ENCODE measurements at regions not wholly inside any gene's neighbourhood (a gene's known extent, or its start where the extent isn't known, plus 50 kb on each side); places are given as distances from the start of the nearest gene placed in this dataset.

- Mint-ChIP-seq H3K27me3 (ENCODE audit: low read depth) (peaks cover 29% of the 10 kb centered on the region), H3K4me3 (no peak overlapping the region), H3K27ac (no peak overlapping the region), H3K4me1 (ENCODE audit: low read depth) (peaks cover 11% of the 10 kb centered on the region), H3K9me3 (ENCODE audit: insufficient read depth) (no peaks in the 10 kb centered on the region), H3K36me3 (ENCODE audit: low read depth) (no peaks in the 10 kb centered on the region)
- ATAC-seq (no peak), DNase-seq (no peak)
- CTCF ChIA-PET: no interaction called here
- POLR2A ChIA-PET: no interaction called here
Measured at GRCh38 chr3:72178463-72179106, 393.6 kb upstream of the PROK2 start.

DNA sequence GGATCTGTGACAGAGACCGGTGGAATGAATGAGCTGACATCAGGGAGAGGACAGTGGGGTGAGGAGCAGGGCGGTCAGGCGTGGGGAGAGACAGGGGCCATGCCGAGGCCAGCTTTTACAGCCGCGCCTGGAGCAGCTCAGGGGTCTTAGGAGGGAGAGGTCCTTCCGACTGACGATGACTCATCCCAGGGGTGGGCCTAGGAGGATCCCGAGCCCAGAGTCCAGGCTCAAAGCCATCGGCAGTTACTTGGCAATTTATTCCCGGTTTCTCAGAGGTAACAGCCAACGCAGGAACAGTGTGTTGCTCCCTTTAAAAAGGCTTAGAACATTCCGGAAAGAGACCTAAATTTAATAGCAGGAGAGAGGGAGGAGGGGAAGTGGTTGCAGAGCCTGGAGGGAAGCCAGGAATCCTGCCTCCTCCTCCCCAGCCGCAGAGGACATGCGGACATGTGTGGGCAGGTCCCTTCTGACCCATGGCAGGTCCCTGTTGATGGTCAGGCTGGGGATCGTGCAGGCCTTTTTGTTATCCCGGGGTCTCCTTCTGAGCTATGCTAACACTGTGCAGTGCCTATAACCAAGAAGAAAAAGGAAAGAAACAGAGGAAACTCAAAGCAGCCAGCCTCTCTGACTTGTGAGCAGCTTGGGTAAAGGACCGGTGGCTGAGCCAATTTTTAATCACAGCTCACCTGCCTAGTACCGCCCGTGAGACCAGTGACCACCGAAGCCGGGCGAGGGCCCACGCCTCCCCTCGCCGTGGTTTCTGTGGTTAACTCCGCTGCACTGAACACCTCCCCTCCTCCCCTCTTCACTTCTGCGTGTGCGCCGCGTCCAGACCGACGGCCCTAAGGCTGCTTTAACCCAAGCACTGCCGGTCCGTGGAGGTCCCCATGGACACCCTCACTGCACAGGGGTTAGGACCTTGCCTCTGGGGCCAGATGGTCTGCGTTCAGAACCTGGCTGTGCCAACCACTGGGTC is 392.4 kb upstream of the PROK2 start:
- POLR2A ChIA-PET: interaction anchor here (0.7 kb wide), 1 partner anchor 240 kb away, joined by 3 read pairs; no protein-coding TSS in a partner anchor
- no peak overlapping the region for H3K4me3 Mint-ChIP-seq
- no peaks in the 10 kb centered on the region for H3K9me3 Mint-ChIP-seq (ENCODE audit: insufficient read depth)
- DNase-seq (no peak), ATAC-seq (peak; percentile 39)
- no peaks in the 10 kb centered on the region for H3K36me3 Mint-ChIP-seq (ENCODE audit: low read depth)
- H3K27ac Mint-ChIP-seq: no peak overlapping the region
- H3K27me3 Mint-ChIP-seq (ENCODE audit: low read depth): peaks cover 26% of the 10 kb centered on the region
- peaks cover 11% of the 10 kb centered on the region for H3K4me1 Mint-ChIP-seq (ENCODE audit: low read depth)
- CTCF ChIA-PET: no interaction called here

DNA sequence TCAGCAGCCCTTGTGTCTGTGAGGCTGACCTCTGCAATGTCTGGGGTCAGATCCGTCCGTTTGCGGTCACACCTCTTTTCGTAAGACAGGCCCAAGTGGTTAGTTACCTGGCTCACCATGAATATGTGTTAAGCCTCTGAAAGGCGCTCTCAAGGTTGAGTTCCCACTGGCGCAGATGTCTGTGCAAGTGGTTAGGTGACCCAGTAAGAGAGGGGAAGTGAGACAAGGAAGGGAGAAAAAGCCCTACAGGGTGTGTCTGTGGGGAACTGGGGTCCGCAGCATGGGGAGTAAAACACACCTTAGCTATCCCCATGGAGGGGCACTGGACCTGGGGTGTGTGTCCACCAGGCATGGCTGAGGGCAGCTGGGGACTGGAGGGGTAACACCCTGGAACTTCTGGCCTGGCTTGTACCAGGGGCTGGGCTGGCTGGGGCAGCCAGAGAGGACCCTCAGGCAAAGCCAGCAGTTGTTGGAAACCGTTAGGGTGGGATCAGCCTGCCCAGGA is 391.6 kb upstream of the PROK2 start:
- Mint-ChIP-seq H3K4me1 (ENCODE audit: low read depth) (peaks cover 11% of the 10 kb centered on the region), H3K27ac (no peak overlapping the region), H3K36me3 (ENCODE audit: low read depth) (no peaks in the 10 kb centered on the region), H3K4me3 (no peak overlapping the region), H3K27me3 (ENCODE audit: low read depth) (peaks cover 26% of the 10 kb centered on the region), H3K9me3 (ENCODE audit: insufficient read depth) (no peaks in the 10 kb centered on the region)
- ATAC-seq (no peak), DNase-seq (no peak)
- ChIA-PET CTCF (no interaction called here), POLR2A (interaction anchor here (0.7 kb wide), 1 partner anchor 241 kb away, joined by 3 read pairs; no protein-coding TSS in a partner anchor)

GRCh38 chr3:72175296-72175858 is 390.4 kb upstream of the PROK2 start:
- H3K36me3 Mint-ChIP-seq (ENCODE audit: low read depth): no peaks in the 10 kb centered on the region
- no peak overlapping the region for H3K27ac Mint-ChIP-seq
- ChIA-PET CTCF (no interaction called here), POLR2A (no interaction called here)
- peaks cover 26% of the 10 kb centered on the region for H3K27me3 Mint-ChIP-seq (ENCODE audit: low read depth)
- peaks cover 11% of the 10 kb centered on the region for H3K4me1 Mint-ChIP-seq (ENCODE audit: low read depth)
- ATAC-seq (no peak), DNase-seq (no peak)
- no peak overlapping the region for H3K4me3 Mint-ChIP-seq
- H3K9me3 Mint-ChIP-seq (ENCODE audit: insufficient read depth): no peaks in the 10 kb centered on the region

DNA sequence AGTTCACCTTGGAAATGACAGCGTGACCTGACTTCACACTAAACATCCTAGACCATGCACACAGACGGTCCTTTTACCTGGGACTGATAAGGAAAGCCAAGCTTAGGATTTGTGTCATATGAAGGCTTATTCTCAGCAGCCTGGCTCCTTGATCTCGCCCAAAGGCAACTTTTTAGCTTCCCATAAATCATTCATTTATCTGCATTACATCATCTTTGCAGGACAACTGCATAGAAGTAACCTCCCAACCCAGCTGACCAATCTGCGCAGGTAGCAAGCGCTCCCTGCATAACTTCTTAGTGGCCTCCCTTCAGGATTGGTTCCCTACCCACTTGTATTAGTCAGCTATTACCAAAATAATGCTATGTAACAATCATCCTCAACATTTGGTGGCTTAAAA is 389.9 kb upstream of the PROK2 start:
- ChIA-PET CTCF (no interaction called here), POLR2A (no interaction called here)
- DNase-seq (no peak), ATAC-seq (no peak)
- H3K4me3 Mint-ChIP-seq: no peak overlapping the region
- no peaks in the 10 kb centered on the region for H3K9me3 Mint-ChIP-seq (ENCODE audit: insufficient read depth)
- H3K36me3 Mint-ChIP-seq (ENCODE audit: low read depth): no peaks in the 10 kb centered on the region
- H3K27me3 Mint-ChIP-seq (ENCODE audit: low read depth): peaks cover 26% of the 10 kb centered on the region
- H3K4me1 Mint-ChIP-seq (ENCODE audit: low read depth): peaks cover 11% of the 10 kb centered on the region
- no peak overlapping the region for H3K27ac Mint-ChIP-seq

DNA sequence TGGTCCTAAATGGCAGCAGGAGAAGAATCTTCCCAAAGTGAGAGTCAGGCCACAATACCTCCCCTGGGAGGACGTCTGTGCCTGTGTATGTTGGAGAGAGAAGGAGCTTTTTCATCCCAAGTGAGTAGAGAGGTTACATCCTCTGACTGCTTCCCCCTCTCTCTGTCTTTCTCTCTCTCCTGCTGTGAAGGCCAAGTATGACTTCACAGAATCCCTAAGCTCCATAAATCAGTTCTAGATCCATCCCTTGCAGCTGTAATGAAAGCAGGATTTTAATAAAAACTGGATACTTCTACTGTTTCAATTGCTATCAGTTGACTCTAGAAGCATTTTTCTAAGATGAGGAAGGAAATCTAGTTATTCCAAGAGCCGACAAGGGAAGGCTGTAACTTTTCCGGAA is 389.1 kb upstream of the PROK2 start:
- DNase-seq: no peak
- Mint-ChIP-seq H3K4me1 (ENCODE audit: low read depth) (peaks cover 11% of the 10 kb centered on the region), H3K27me3 (ENCODE audit: low read depth) (peaks cover 26% of the 10 kb centered on the region), H3K9me3 (ENCODE audit: insufficient read depth) (no peaks in the 10 kb centered on the region), H3K36me3 (ENCODE audit: low read depth) (no peaks in the 10 kb centered on the region), H3K4me3 (no peak overlapping the region), H3K27ac (no peak overlapping the region)
- no peak for ATAC-seq
- POLR2A ChIA-PET: no interaction called here
- CTCF ChIA-PET: no interaction called here

GRCh38 chr3:72171946-72172345 is 387.0 kb upstream of the PROK2 start:
- CTCF ChIA-PET: no interaction called here
- DNase-seq (no peak), ATAC-seq (no peak)
- POLR2A ChIA-PET: no interaction called here
- no peak overlapping the region for H3K27ac Mint-ChIP-seq
- H3K9me3 Mint-ChIP-seq (ENCODE audit: insufficient read depth): no peaks in the 10 kb centered on the region
- H3K36me3 Mint-ChIP-seq (ENCODE audit: low read depth): no peaks in the 10 kb centered on the region
- H3K4me3 Mint-ChIP-seq: no peak overlapping the region
- H3K27me3 Mint-ChIP-seq (ENCODE audit: low read depth): peaks cover 18% of the 10 kb centered on the region
- H3K4me1 Mint-ChIP-seq (ENCODE audit: low read depth): peaks cover 2% of the 10 kb centered on the region

DNA sequence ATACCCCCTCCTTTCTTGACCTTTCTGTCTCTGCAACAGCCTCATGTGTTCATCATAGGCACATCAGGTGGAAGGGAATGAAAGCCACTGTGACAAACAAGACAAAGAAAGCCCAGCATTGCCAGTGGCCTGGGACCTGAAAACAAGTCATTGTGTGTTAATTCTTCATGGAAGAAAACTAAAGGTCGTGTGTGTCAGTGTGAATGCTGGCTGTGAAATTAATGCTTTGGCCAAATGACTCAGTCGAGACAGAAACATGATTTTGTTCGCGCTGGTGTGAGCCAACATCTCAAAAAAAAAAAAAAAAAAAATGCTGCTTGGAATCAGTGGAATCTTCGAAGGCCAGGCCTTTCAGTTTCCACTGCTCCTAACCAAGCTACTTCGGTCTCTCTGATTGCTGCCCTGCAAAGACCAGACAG is 386.5 kb upstream of the PROK2 start:
- peaks cover 16% of the 10 kb centered on the region for H3K27me3 Mint-ChIP-seq (ENCODE audit: low read depth)
- ATAC-seq (no peak), DNase-seq (no peak)
- no peaks in the 10 kb centered on the region for H3K4me1 Mint-ChIP-seq (ENCODE audit: low read depth)
- H3K9me3 Mint-ChIP-seq (ENCODE audit: insufficient read depth): no peaks in the 10 kb centered on the region
- ChIA-PET CTCF (no interaction called here), POLR2A (no interaction called here)
- H3K27ac Mint-ChIP-seq: no peak overlapping the region
- no peaks in the 10 kb centered on the region for H3K36me3 Mint-ChIP-seq (ENCODE audit: low read depth)
- H3K4me3 Mint-ChIP-seq: no peak overlapping the region

GRCh38 chr3:72169561-72170472 is 384.9 kb upstream of the PROK2 start:
- ChIA-PET POLR2A (interaction anchor here (0.7 kb wide), 1 partner anchor 630 kb away, joined by 3 read pairs; no protein-coding TSS in a partner anchor), CTCF (no interaction called here)
- H3K27ac Mint-ChIP-seq: no peak overlapping the region
- H3K36me3 Mint-ChIP-seq (ENCODE audit: low read depth): no peaks in the 10 kb centered on the region
- H3K9me3 Mint-ChIP-seq (ENCODE audit: insufficient read depth): no peaks in the 10 kb centered on the region
- DNase-seq (no peak), ATAC-seq (no peak)
- H3K4me3 Mint-ChIP-seq: no peak overlapping the region
- peaks cover 9% of the 10 kb centered on the region for H3K27me3 Mint-ChIP-seq (ENCODE audit: low read depth)
- no peaks in the 10 kb centered on the region for H3K4me1 Mint-ChIP-seq (ENCODE audit: low read depth)

DNA sequence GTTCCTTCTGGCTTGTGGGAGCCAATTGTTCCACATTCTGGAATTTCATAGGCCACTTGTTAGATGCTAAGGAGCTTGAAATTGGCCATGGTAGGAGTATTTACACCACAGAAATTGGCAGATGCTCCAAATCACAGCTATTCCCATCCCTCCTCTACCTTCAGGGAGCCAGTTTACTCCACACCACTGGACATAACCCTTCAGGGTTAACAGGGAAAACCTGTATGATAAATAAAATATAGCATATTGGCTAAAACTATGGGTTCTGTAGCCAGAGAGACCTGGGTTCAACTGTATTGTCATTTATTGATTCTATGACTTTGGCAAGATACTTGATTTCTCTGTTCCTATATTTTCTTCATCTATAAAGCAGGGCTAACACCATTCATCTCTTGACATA is 384.2 kb upstream of the PROK2 start:
- no peak overlapping the region for H3K4me3 Mint-ChIP-seq
- POLR2A ChIA-PET: interaction anchor here (0.7 kb wide), 1 partner anchor 631 kb away, joined by 3 read pairs; no protein-coding TSS in a partner anchor
- ATAC-seq (no peak), DNase-seq (no peak)
- no peaks in the 10 kb centered on the region for H3K4me1 Mint-ChIP-seq (ENCODE audit: low read depth)
- H3K36me3 Mint-ChIP-seq (ENCODE audit: low read depth): no peaks in the 10 kb centered on the region
- H3K27me3 Mint-ChIP-seq (ENCODE audit: low read depth): peaks cover 3% of the 10 kb centered on the region
- CTCF ChIA-PET: no interaction called here
- no peaks in the 10 kb centered on the region for H3K9me3 Mint-ChIP-seq (ENCODE audit: insufficient read depth)
- H3K27ac Mint-ChIP-seq: no peak overlapping the region

- no peaks in the 10 kb centered on the region for H3K36me3 Mint-ChIP-seq (ENCODE audit: low read depth)
- H3K4me1 Mint-ChIP-seq (ENCODE audit: low read depth): no peaks in the 10 kb centered on the region
- POLR2A ChIA-PET: no interaction called here
- H3K27me3 Mint-ChIP-seq (ENCODE audit: low read depth): no peaks in the 10 kb centered on the region
- no peak overlapping the region for H3K27ac Mint-ChIP-seq
- CTCF ChIA-PET: interaction anchor here (1.6 kb wide), 1 partner anchor 500 kb away, joined by 3 read pairs; no protein-coding TSS in a partner anchor
- H3K9me3 Mint-ChIP-seq (ENCODE audit: insufficient read depth): no peaks in the 10 kb centered on the region
- ATAC-seq: no peak
- no peak for DNase-seq
- H3K4me3 Mint-ChIP-seq: no peak overlapping the region
Measured at GRCh38 chr3:72165808-72166207, 380.9 kb upstream of the PROK2 start.

Measured in activated CD8-positive, alpha-beta T cell treated with anti-CD3 and anti-CD28 coated beads, Interleukin-2, amount 10 ng/mL, durations not matched to agents 7 days and 5 days (primary cell).